ENCODE measurements at regions not wholly inside any gene's neighbourhood (a gene's known extent, or its start where the extent isn't known, plus 50 kb on each side); places are given as distances from the start of the nearest gene placed in this dataset.
A peak's percentile ranks its signal among the peaks of the same experiment; 100 is the strongest.

- TF ChIP-seq TFAP4 (IDR thresholded peaks at IDR 0.05; ENCODE audit: borderline replicate concordance, low read depth) (no peak), DNMT1 (CRISPR knock-in tag; IDR thresholded peaks at IDR 0.05) (no peak), FOSL1 (CRISPR knock-in tag; IDR thresholded peaks at IDR 0.05; ENCODE audit: borderline replicate concordance) (no peak), TCF7 (IDR thresholded peaks at IDR 0.05; ENCODE audit: low read depth) (peak; percentile 85), HES4 (CRISPR knock-in tag; IDR thresholded peaks at IDR 0.05; ENCODE audit: borderline replicate concordance) (no peak), FOXA1 (IDR thresholded peaks at IDR 0.05) (no peak), FOXA1 (CRISPR knock-in tag; IDR thresholded peaks at IDR 0.05) (peak; percentile 83), MED8 (CRISPR knock-in tag; IDR thresholded peaks at IDR 0.05; ENCODE audit: insufficient replicate concordance) (no peak), ZNF614 (CRISPR knock-in tag; IDR thresholded peaks at IDR 0.05; ENCODE audit: borderline replicate concordance) (peak; percentile 47; the same call in 1 of the 2 replicates), THAP8 (CRISPR knock-in tag; IDR thresholded peaks at IDR 0.05; ENCODE audit: borderline replicate concordance) (no peak), ZNF670 (CRISPR knock-in tag; IDR thresholded peaks at IDR 0.05; ENCODE audit: borderline replicate concordance) (no peak), ZNF660 (CRISPR knock-in tag; IDR thresholded peaks at IDR 0.05; ENCODE audit: borderline replicate concordance, low read depth) (no peak), CSRNP2 (CRISPR knock-in tag; conservative IDR thresholded peaks at IDR 0.05; ENCODE audit: low read depth) (no peak), MTERF4 (CRISPR knock-in tag; IDR thresholded peaks at IDR 0.05) (no peak), SIN3B (IDR thresholded peaks at IDR 0.05; ENCODE audit: low read length) (no peak), ZBED4 (CRISPR knock-in tag; IDR thresholded peaks at IDR 0.05; ENCODE audit: borderline replicate concordance) (0 out of 2 replicates have a peak, but pooled peaks have one; percentile 28), SP2 (CRISPR knock-in tag; IDR thresholded peaks at IDR 0.05) (no peak), EP300 (IDR thresholded peaks at IDR 0.05; ENCODE audit: low read depth in 2 of 2, low read length in 2 of 2) (peak in 1 of 2 experiments; percentile 85; a peak in 2 of 4 replicates), EP300 (CRISPR knock-in tag; IDR thresholded peaks at IDR 0.05; ENCODE audit: borderline replicate concordance) (peak; percentile 84; the same call in 1 of the 2 replicates), GABPB1 (CRISPR knock-in tag; IDR thresholded peaks at IDR 0.05) (no peak), ZSCAN12 (CRISPR knock-in tag; IDR thresholded peaks at IDR 0.05) (no peak), FOXK1 (CRISPR knock-in tag; IDR thresholded peaks at IDR 0.05; ENCODE audit: borderline replicate concordance, low read depth) (peak; percentile 53; the same call in 1 of the 2 replicates), ZBTB21 (CRISPR knock-in tag; IDR thresholded peaks at IDR 0.05) (no peak), HDAC2 (CRISPR knock-in tag; IDR thresholded peaks at IDR 0.05) (peak; percentile 33; the same call in 1 of the 2 replicates), ZFP36L2 (CRISPR knock-in tag; IDR thresholded peaks at IDR 0.05) (no peak)
Measured at GRCh38 chr5:124663101-124663506, 83.3 kb downstream of the ZNF608 start (continued).
